K562 (cell line): ENCODE measurements at regions not wholly inside any gene's neighbourhood (a gene's known extent, or its start where the extent isn't known, plus 50 kb on each side); places are given as distances from the start of the nearest gene placed in this dataset.

ENCODE experiments used
- FOSL1 ChIP-seq: fragments of 200-800 bp; sonication (Bioruptor generic); conservative IDR thresholded peaks from 2 replicates; pipeline ENCODE4 v1.6.1; 2016; ENCODE audit warnings: missing genetic modification characterization, missing compliant biosample characterization
- GTF2F1 ChIP-seq: IDR thresholded peaks from 2 replicates; pipeline ENCODE4 v1.6.1; 2011; ENCODE audit warnings: low read depth, low read length, improper control_type of control experiment
- JUND ChIP-seq, 2 experiments: IDR thresholded peaks; 2 replicates in 1 of 2; 3 replicates in 1 of 2; pipeline ENCODE4 v1.6.1; 2011; ENCODE audit warnings: borderline replicate concordance in 2 of 2, low read depth in 2 of 2, low read length in 2 of 2, improper control_type of control experiment in 1 of 2, missing biosample characterization in 1 of 2, missing genetic modification characterization in 1 of 2, missing genetic modification reagents in 1 of 2
- KDM1A ChIP-seq, 2 experiments: fragments of 450-650 bp; IDR thresholded peaks; 2 replicates each; pipeline ENCODE4 v1.6.1; 2016; ENCODE audit warnings: mild to moderate bottlenecking in 2 of 2
- MTF1 ChIP-seq: fragments of 250-450 bp; sonication (Bioruptor Pico); IDR thresholded peaks from 2 replicates; pipeline ENCODE4 v1.9.0; 2021; ENCODE audit warnings: moderate library complexity, mild to moderate bottlenecking, inconsistent platforms, borderline replicate concordance
- PKNOX1 ChIP-seq: fragments of 450-650 bp; IDR thresholded peaks from 2 replicates; pipeline ENCODE4 v1.6.1; 2016
- POLR2A ChIP-seq: fragments of 450-650 bp; conservative IDR thresholded peaks from 2 replicates; pipeline ENCODE4 v1.6.1; 2016
- RBM34 ChIP-seq: fragments of 200-400 bp; formaldehyde crosslinking; IDR thresholded peaks from 2 replicates; pipeline ENCODE4 v1.6.1; 2018; ENCODE audit warnings: low read length, borderline replicate concordance; ENCODE audit not compliant: insufficient read depth
- SP2 ChIP-seq: IDR thresholded peaks from 2 replicates; pipeline ENCODE4 v1.6.1; 2011; ENCODE audit warnings: mild to moderate bottlenecking, low read depth, low read length, moderate library complexity; ENCODE audit not compliant: poor library complexity, severe bottlenecking; ENCODE audit errors: extremely low read depth
- TEAD1 ChIP-seq, 2 experiments: fragments of 450-650 bp in 1 of 2; sonication (generic) in 1 of 2; formaldehyde crosslinking; IDR thresholded peaks; 2 replicates each; pipeline versions ENCODE4 v1.4.0 to v1.8.0; 2020 to 2022; ENCODE audit warnings: mild to moderate bottlenecking in 2 of 2, missing genetic modification reagents in 1 of 2
- ZKSCAN8 ChIP-seq: fragments of 200-800 bp; sonication (Bioruptor generic); IDR thresholded peaks from 2 replicates; pipeline ENCODE4 v1.6.1; 2016; ENCODE audit warnings: missing genetic modification characterization, missing compliant biosample characterization
- ZNF668 ChIP-seq: fragments of 250-450 bp; sonication (Bioruptor Pico); IDR thresholded peaks from 2 replicates; pipeline ENCODE4 v1.8.0; 2022; ENCODE audit warnings: mild to moderate bottlenecking, inconsistent platforms
- TF ChIP-seq, protein P1 (sequence below), 3 experiments: IDR thresholded peaks in 2 of 3; conservative IDR thresholded peaks in 1 of 3; 2 replicates each; pipeline ENCODE4 v1.5.1; 2011 to 2012; ENCODE audit warnings: low read length in 3 of 3, mild to moderate bottlenecking in 3 of 3, control low read depth in 2 of 3, improper control_type of control experiment in 1 of 3, inconsistent platforms in 1 of 3, low read depth in 1 of 3, mixed read lengths in 1 of 3, moderate library complexity in 1 of 3; ENCODE audit not compliant: insufficient read depth in 2 of 3
- TF ChIP-seq, protein P2 (sequence below): fragments of 450-650 bp; IDR thresholded peaks from 2 replicates; pipeline ENCODE4 v1.6.1; 2017; ENCODE audit warnings: antibody characterized with exemption

DNA sequence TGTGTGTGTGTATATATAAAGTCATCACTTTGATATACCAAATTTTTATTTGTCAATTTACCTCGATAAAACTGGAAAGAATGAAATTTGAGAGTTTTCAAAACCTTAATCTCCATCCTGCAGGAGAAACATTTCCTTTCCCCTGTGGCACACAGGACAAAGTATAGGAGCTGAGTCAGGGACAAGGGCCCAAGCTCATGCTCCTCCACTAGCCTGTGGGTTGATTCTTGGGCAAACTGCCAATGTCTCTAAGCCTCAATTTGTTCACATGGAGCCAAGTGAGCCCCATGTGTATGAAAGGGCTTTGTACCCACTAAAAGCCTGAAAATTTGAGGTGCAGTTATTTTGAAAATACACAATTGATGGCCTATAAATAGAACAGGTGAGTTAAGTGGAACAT is 60.3 kb upstream of the IL6 start:
- TF ChIP-seq GTF2F1 (no peak), FOSL1 (no peak), POLR2A (no peak), RBM34 (no peak), TEAD1 (CRISPR knock-in tag; IDR thresholded peaks at IDR 0.05) (no peak), MTF1 (CRISPR knock-in tag) (no peak), SP2 (no peak), KDM1A (IDR thresholded peaks at IDR 0.05) (no peak), JUND (IDR thresholded peaks at IDR 0.05; ENCODE audit: borderline replicate concordance, low read depth, low read length) (no peak), JUND (tag; IDR thresholded peaks at IDR 0.05; ENCODE audit: borderline replicate concordance, low read depth, low read length) (no peak; the same call in 2 of the 3 replicates), ZKSCAN8 (CRISPR knock-in tag) (0 out of 2 replicates have a peak, but pooled peaks have one; percentile 24), PKNOX1 (no peak), ZNF668 (CRISPR knock-in tag) (no peak)
- TF ChIP-seq, protein P1, sequence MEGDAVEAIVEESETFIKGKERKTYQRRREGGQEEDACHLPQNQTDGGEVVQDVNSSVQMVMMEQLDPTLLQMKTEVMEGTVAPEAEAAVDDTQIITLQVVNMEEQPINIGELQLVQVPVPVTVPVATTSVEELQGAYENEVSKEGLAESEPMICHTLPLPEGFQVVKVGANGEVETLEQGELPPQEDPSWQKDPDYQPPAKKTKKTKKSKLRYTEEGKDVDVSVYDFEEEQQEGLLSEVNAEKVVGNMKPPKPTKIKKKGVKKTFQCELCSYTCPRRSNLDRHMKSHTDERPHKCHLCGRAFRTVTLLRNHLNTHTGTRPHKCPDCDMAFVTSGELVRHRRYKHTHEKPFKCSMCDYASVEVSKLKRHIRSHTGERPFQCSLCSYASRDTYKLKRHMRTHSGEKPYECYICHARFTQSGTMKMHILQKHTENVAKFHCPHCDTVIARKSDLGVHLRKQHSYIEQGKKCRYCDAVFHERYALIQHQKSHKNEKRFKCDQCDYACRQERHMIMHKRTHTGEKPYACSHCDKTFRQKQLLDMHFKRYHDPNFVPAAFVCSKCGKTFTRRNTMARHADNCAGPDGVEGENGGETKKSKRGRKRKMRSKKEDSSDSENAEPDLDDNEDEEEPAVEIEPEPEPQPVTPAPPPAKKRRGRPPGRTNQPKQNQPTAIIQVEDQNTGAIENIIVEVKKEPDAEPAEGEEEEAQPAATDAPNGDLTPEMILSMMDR (IDR thresholded peaks at IDR 0.05 in 2 of 3, conservative IDR thresholded peaks at IDR 0.05 in 1 of 3; ENCODE audit: insufficient read depth in 2 of 3, low read depth in 1 of 3, low read length in 3 of 3), result no peak
- TF ChIP-seq, protein P2, sequence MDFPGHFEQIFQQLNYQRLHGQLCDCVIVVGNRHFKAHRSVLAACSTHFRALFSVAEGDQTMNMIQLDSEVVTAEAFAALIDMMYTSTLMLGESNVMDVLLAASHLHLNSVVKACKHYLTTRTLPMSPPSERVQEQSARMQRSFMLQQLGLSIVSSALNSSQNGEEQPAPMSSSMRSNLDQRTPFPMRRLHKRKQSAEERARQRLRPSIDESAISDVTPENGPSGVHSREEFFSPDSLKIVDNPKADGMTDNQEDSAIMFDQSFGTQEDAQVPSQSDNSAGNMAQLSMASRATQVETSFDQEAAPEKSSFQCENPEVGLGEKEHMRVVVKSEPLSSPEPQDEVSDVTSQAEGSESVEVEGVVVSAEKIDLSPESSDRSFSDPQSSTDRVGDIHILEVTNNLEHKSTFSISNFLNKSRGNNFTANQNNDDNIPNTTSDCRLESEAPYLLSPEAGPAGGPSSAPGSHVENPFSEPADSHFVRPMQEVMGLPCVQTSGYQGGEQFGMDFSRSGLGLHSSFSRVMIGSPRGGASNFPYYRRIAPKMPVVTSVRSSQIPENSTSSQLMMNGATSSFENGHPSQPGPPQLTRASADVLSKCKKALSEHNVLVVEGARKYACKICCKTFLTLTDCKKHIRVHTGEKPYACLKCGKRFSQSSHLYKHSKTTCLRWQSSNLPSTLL, result no peak
